Endodermal cell (in vitro differentiated cells): ENCODE measurements at regions not wholly inside any gene's neighbourhood (a gene's known extent, or its start where the extent isn't known, plus 50 kb on each side); places are given as distances from the start of the nearest gene placed in this dataset.
A peak's percentile ranks its signal among the peaks of the same experiment; 100 is the strongest.

Source experiments
- DNase-seq: peaks from one replicate; pipeline ENCODE4 v3.0.0-alpha.2; 2017
- H3K27ac ChIP-seq: 2 replicates; pipeline ENCODE4 v1.5.1; 2013; ENCODE audit warnings: mild to moderate bottlenecking, low read depth, low read length, moderate library complexity
- H3K27me3 ChIP-seq: 2 replicates; pipeline ENCODE4 v1.6.1; 2013; ENCODE audit warnings: mild to moderate bottlenecking, low read length, moderate library complexity; ENCODE audit not compliant: insufficient read depth, control insufficient read depth, poor library complexity, severe bottlenecking
- H3K36me3 ChIP-seq: 2 replicates; pipeline ENCODE4 v1.7.0; 2013; ENCODE audit warnings: mild to moderate bottlenecking, low read length, moderate library complexity; ENCODE audit not compliant: control insufficient read depth, insufficient read depth
- H3K4me1 ChIP-seq: one replicate; pipeline ENCODE4 v1.7.0; 2013; ENCODE audit warnings: low read length; ENCODE audit not compliant: control insufficient read depth, insufficient read depth
- H3K4me3 ChIP-seq: 2 replicates; pipeline ENCODE4 v1.5.1; 2013; ENCODE audit warnings: mild to moderate bottlenecking, low read length, moderate library complexity
- H3K9ac ChIP-seq: 2 replicates; pipeline ENCODE4 v1.6.1; 2013; ENCODE audit warnings: mild to moderate bottlenecking, low read length, moderate library complexity; ENCODE audit not compliant: poor library complexity, severe bottlenecking; ENCODE audit errors: extremely low read depth
- H3K9me3 ChIP-seq: 2 replicates; pipeline ENCODE4 v1.6.1; 2013; ENCODE audit warnings: mild to moderate bottlenecking, low read length, moderate library complexity; ENCODE audit not compliant: control insufficient read depth
- H3K27ac Mint-ChIP-seq: 2 replicates; pipeline ENCODE4 v1.8.0; 2020; ENCODE audit warnings: mixed read lengths
- H3K27me3 Mint-ChIP-seq: 2 replicates; pipeline ENCODE4 v1.8.0; 2021; ENCODE audit warnings: mild to moderate bottlenecking, mixed read lengths; ENCODE audit not compliant: insufficient read depth
- H3K36me3 Mint-ChIP-seq: 2 replicates; pipeline ENCODE4 v1.8.0; 2020; ENCODE audit warnings: low read depth, mixed read lengths
- H3K4me1 Mint-ChIP-seq: 2 replicates; pipeline ENCODE4 v1.8.0; 2020; ENCODE audit warnings: mixed read lengths
- H3K4me3 Mint-ChIP-seq: 2 replicates; pipeline ENCODE4 v1.8.0; 2020; ENCODE audit warnings: mild to moderate bottlenecking, moderate library complexity, mixed read lengths
- H3K9me3 Mint-ChIP-seq: 2 replicates; pipeline ENCODE4 v1.8.0; 2020; ENCODE audit warnings: mild to moderate bottlenecking, mixed read lengths
- WGBS, 2 experiments: methylation state at CpG; one replicate each; pipeline versions ENCODE4 v1.1.5 to v1.1.7; 2013; ENCODE audit warnings: missing lambda C conversion rate in 2 of 2, mixed read lengths in 1 of 2; ENCODE audit not compliant: insufficient coverage in 1 of 2, insufficient read length in 1 of 2; 5-methylcytosine and 5-hydroxymethylcytosine counted together
- TF ChIP-seq, protein P1 (sequence below): fragments of 200-600 bp; sonication (generic); conservative IDR thresholded peaks from 2 replicates; pipeline ENCODE4 v1.5.0; 2021; ENCODE audit warnings: antibody characterized with exemption, mild to moderate bottlenecking

DNA sequence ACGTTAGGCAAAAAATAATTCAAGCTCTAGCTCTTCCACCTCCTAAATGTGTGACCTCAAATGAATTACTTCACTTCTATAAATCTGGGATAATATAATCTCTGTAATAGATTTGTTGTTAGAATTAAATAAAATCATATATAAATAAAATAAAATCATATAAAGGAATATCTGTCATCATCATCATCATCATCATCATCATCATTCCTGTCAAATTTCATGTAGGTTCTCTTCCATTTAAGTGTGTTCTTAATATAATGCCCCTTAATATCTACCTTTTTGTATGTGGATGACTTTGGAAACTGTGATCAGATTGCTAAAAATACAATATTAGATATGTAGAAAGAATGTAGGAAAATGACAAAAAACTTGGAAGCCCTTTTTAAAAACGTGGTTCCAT lies 621.0 kb downstream of the ADGRL2 start:
- no peak overlapping the region for H3K9ac ChIP-seq
- H3K27me3 Mint-ChIP-seq, result no peaks in the 10 kb centered on the region
- peak overlapping the region; percentile 27 for H3K27ac Mint-ChIP-seq
- TF ChIP-seq, protein P1, sequence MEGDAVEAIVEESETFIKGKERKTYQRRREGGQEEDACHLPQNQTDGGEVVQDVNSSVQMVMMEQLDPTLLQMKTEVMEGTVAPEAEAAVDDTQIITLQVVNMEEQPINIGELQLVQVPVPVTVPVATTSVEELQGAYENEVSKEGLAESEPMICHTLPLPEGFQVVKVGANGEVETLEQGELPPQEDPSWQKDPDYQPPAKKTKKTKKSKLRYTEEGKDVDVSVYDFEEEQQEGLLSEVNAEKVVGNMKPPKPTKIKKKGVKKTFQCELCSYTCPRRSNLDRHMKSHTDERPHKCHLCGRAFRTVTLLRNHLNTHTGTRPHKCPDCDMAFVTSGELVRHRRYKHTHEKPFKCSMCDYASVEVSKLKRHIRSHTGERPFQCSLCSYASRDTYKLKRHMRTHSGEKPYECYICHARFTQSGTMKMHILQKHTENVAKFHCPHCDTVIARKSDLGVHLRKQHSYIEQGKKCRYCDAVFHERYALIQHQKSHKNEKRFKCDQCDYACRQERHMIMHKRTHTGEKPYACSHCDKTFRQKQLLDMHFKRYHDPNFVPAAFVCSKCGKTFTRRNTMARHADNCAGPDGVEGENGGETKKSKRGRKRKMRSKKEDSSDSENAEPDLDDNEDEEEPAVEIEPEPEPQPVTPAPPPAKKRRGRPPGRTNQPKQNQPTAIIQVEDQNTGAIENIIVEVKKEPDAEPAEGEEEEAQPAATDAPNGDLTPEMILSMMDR, result no peak
- no peaks in the 10 kb centered on the region for H3K36me3 Mint-ChIP-seq
- peaks cover 17% of the 10 kb centered on the region for H3K4me1 ChIP-seq
- H3K36me3 ChIP-seq, result no peaks in the 10 kb centered on the region
- peaks cover 28% of the 10 kb centered on the region for H3K4me1 Mint-ChIP-seq
- H3K4me3 ChIP-seq, result no peak overlapping the region
- no peak overlapping the region for H3K4me3 Mint-ChIP-seq
- H3K27me3 ChIP-seq, result no peaks in the 10 kb centered on the region
- 88% methylated on average over 2 of the region's 2 CpGs; no CpG with 5 or more reads in 1 of the 2 experiments for WGBS, 2 experiments
- H3K9me3 ChIP-seq, result no peaks in the 10 kb centered on the region
- H3K9me3 Mint-ChIP-seq, result no peaks in the 10 kb centered on the region
- no peak for DNase-seq
- no peak overlapping the region for H3K27ac ChIP-seq

DNA sequence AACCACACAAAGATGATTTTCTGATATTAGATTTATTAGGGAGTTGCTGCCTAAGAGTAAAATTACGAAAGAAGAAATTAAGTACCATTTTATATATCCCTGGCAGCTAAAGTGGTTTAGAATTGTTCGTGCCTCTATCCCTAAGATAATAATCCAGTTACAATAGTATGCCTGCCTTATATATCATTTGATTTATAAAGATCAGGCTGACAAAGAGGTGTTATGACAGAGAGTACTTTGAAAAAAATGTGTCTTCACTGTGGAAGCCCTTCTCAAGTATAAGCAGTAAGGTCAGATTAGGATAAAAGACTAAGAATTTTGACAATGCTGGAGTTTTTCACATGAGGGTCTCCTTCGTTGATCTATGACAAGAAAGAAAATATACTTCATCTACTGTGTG lies 619.9 kb downstream of the ADGRL2 start:
- H3K27ac Mint-ChIP-seq, result no peak overlapping the region
- peaks cover 28% of the 10 kb centered on the region for H3K4me1 Mint-ChIP-seq
- H3K36me3 Mint-ChIP-seq, result no peaks in the 10 kb centered on the region
- Histone ChIP-seq H3K9me3 (no peaks in the 10 kb centered on the region), H3K27me3 (no peaks in the 10 kb centered on the region), H3K4me3 (no peak overlapping the region), H3K9ac (no peak overlapping the region), H3K4me1 (peaks cover 17% of the 10 kb centered on the region), H3K27ac (no peak overlapping the region), H3K36me3 (no peaks in the 10 kb centered on the region)
- H3K27me3 Mint-ChIP-seq, result no peaks in the 10 kb centered on the region
- WGBS, 2 experiments, result 98% methylated on average over 3 of the region's 3 CpGs; no CpG with 5 or more reads in 1 of the 2 experiments
- TF ChIP-seq, protein P1, result no peak
- no peak overlapping the region for H3K4me3 Mint-ChIP-seq
- H3K9me3 Mint-ChIP-seq, result no peaks in the 10 kb centered on the region
- DNase-seq, result no peak

DNA sequence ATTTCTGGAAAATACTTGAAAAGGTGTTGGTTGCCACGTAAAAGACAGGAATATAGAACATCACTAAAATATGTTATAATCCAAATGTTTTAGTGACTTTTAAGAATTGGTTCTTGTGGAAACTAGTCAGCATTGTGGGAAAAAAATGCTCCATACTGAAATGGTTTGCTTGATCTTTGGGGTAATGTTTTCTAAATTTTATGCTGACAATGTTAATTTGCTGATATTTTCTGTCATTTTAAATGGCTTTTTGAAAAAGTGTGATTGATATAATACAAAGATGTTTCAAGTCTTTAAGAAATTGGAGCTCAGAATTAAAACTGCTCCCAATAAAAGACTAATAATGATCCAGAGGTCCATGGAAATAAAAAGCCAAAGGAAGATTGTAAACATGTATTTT lies 610.9 kb downstream of the ADGRL2 start:
- H3K27me3 Mint-ChIP-seq, result no peaks in the 10 kb centered on the region
- TF ChIP-seq, protein P1, result no peak
- no peak overlapping the region for H3K4me3 Mint-ChIP-seq
- WGBS, 2 experiments, result 80% methylated on average over 1 of the region's 1 CpG; no CpG with 5 or more reads in 1 of the 2 experiments
- no peaks in the 10 kb centered on the region for H3K4me1 Mint-ChIP-seq
- no peaks in the 10 kb centered on the region for H3K9me3 ChIP-seq
- no peaks in the 10 kb centered on the region for H3K36me3 ChIP-seq
- no peaks in the 10 kb centered on the region for H3K36me3 Mint-ChIP-seq
- H3K27ac ChIP-seq, result no peak overlapping the region
- no peaks in the 10 kb centered on the region for H3K9me3 Mint-ChIP-seq
- H3K27me3 ChIP-seq, result no peaks in the 10 kb centered on the region
- H3K4me3 ChIP-seq, result no peak overlapping the region
- no peak overlapping the region for H3K27ac Mint-ChIP-seq
- DNase-seq, result no peak
- no peak overlapping the region for H3K9ac ChIP-seq
- no peaks in the 10 kb centered on the region for H3K4me1 ChIP-seq
